GM20000 (cell line): ENCODE measurements at regions not wholly inside any gene's neighbourhood (a gene's known extent, or its start where the extent isn't known, plus 50 kb on each side); places are given as distances from the start of the nearest gene placed in this dataset.
A peak's percentile ranks its signal among the peaks of the same experiment; 100 is the strongest.

Experiments
- DNase-seq: peaks from one replicate; pipeline ENCODE4 v3.0.0; 2012; ENCODE audit warnings: low spot score
- CTCF ChIP-seq: IDR thresholded peaks from 2 replicates; pipeline ENCODE4 v1.5.1; 2012; ENCODE audit warnings: mild to moderate bottlenecking, control low read depth; ENCODE audit errors: extremely low read depth, missing control alignments

- DNase-seq = no peak
Measured at GRCh38 chr12:92506891-92507290, 195.9 kb upstream of the PLEKHG7 start.

GRCh38 chr12:92506460-92506859 lies 196.3 kb upstream of the PLEKHG7 start:
- no peak for DNase-seq
- TF ChIP-seq CTCF = no peak

More at GRCh38 chr12:92506891-92507290, 195.9 kb upstream of the PLEKHG7 start:
- TF ChIP-seq CTCF = no peak

- DNase-seq = peak; percentile 26
- no peak for TF ChIP-seq CTCF
Measured at GRCh38 chr12:92505254-92506231, 197.2 kb upstream of the PLEKHG7 start.

GRCh38 chr12:92504594-92504981 lies 198.2 kb upstream of the PLEKHG7 start:
- DNase-seq = no peak
- no peak for TF ChIP-seq CTCF

- no peak for TF ChIP-seq CTCF
- DNase-seq = no peak
Measured at GRCh38 chr12:92503971-92504593, 198.7 kb upstream of the PLEKHG7 start.

- peak; percentile 44 for DNase-seq
- no peak for TF ChIP-seq CTCF
Measured at GRCh38 chr12:92503029-92503931, 199.5 kb upstream of the PLEKHG7 start.
